Chondrocyte (in vitro differentiated cells): ENCODE measurements at regions not wholly inside any gene's neighbourhood (a gene's known extent, or its start where the extent isn't known, plus 50 kb on each side); places are given as distances from the start of the nearest gene placed in this dataset.
"Not testable (repeated sequence)": the region's sequence is repeated elsewhere in the genome, so short reads cannot be mapped to it uniquely, and the experiment has no call there.

Experiments used
- DNase-seq: peaks from one replicate; pipeline ENCODE4 v3.0.0; 2021; ENCODE audit warnings: mixed read lengths, low spot score
- H3K27ac Mint-ChIP-seq: one replicate; pipeline ENCODE4 v1.8.0; 2021; ENCODE audit warnings: mild to moderate bottlenecking, moderate library complexity, mixed read lengths; ENCODE audit not compliant: unreplicated experiment
- H3K27me3 Mint-ChIP-seq: 2 replicates; pipeline ENCODE4 v1.8.0; 2021; ENCODE audit warnings: low read depth, mixed read lengths
- H3K36me3 Mint-ChIP-seq: 2 replicates; pipeline ENCODE4 v1.8.0; 2021; ENCODE audit warnings: low read depth, mixed read lengths
- H3K4me1 Mint-ChIP-seq: 2 replicates; pipeline ENCODE4 v1.8.0; 2021; ENCODE audit warnings: low read depth, mild to moderate bottlenecking, mixed read lengths
- H3K4me3 Mint-ChIP-seq: one replicate; pipeline ENCODE4 v1.8.0; 2021; ENCODE audit warnings: mild to moderate bottlenecking, moderate library complexity, mixed read lengths; ENCODE audit not compliant: unreplicated experiment
- H3K9me3 Mint-ChIP-seq: 2 replicates; pipeline ENCODE4 v1.8.0; 2021; ENCODE audit warnings: low read depth, mixed read lengths
- TF ChIP-seq, protein P1 (sequence below): fragments of 200-600 bp; sonication (generic); IDR thresholded peaks from 2 replicates; pipeline ENCODE4 v1.5.0; 2021; ENCODE audit warnings: antibody characterized with exemption, mild to moderate bottlenecking, moderate library complexity

DNA sequence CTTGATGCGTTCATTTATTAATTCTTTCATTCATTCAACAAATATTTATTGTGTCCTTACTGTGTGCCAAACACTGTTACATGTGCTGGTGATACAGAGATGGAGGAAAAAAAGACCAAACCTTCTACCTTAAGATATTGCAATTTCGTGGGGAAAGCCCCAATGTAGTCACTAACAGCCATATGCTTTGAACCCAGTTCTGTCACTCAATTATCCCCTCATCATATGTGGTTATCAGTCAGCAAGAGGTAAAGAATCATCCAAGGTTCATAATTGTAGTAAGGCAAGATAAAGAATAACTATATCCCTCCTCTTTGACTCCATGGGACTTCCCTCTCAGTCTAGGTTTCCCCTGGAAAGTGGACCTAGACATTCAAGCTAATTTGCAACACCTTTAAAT is 1185.6 kb upstream of the CELF4 start:
- Mint-ChIP-seq H3K27ac (no peak overlapping the region), H3K4me1 (no peaks in the 10 kb centered on the region), H3K36me3 (no peaks in the 10 kb centered on the region), H3K4me3 (no peak overlapping the region), H3K27me3 (peaks cover 1% of the 10 kb centered on the region), H3K9me3 (no peaks in the 10 kb centered on the region)
- no peak for DNase-seq
- TF ChIP-seq, protein P1, sequence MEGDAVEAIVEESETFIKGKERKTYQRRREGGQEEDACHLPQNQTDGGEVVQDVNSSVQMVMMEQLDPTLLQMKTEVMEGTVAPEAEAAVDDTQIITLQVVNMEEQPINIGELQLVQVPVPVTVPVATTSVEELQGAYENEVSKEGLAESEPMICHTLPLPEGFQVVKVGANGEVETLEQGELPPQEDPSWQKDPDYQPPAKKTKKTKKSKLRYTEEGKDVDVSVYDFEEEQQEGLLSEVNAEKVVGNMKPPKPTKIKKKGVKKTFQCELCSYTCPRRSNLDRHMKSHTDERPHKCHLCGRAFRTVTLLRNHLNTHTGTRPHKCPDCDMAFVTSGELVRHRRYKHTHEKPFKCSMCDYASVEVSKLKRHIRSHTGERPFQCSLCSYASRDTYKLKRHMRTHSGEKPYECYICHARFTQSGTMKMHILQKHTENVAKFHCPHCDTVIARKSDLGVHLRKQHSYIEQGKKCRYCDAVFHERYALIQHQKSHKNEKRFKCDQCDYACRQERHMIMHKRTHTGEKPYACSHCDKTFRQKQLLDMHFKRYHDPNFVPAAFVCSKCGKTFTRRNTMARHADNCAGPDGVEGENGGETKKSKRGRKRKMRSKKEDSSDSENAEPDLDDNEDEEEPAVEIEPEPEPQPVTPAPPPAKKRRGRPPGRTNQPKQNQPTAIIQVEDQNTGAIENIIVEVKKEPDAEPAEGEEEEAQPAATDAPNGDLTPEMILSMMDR = no peak

DNA sequence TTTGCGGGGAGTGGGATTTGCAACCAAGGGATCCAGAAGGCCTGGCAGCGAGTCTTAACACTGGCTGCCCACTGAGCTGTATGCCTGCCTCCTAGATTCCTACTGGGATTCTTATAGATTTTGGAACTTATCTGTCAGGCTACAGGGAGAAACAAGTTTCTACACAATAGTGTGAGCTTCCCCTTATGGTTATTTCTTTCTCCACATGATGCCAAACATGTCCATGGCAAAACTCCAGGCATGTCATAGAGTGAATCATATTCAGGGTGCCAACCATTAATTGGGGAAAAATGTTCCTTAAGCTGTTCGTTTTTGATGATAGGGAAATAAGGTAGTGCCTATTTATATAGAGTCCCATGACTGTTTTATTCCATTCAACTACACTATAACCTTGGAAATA is 1185.2 kb upstream of the CELF4 start:
- Mint-ChIP-seq H3K4me3 (no peak overlapping the region), H3K36me3 (no peaks in the 10 kb centered on the region), H3K27ac (no peak overlapping the region), H3K27me3 (peaks cover 1% of the 10 kb centered on the region), H3K9me3 (no peaks in the 10 kb centered on the region), H3K4me1 (no peaks in the 10 kb centered on the region)
- TF ChIP-seq, protein P1 = no peak
- DNase-seq = no peak

DNA sequence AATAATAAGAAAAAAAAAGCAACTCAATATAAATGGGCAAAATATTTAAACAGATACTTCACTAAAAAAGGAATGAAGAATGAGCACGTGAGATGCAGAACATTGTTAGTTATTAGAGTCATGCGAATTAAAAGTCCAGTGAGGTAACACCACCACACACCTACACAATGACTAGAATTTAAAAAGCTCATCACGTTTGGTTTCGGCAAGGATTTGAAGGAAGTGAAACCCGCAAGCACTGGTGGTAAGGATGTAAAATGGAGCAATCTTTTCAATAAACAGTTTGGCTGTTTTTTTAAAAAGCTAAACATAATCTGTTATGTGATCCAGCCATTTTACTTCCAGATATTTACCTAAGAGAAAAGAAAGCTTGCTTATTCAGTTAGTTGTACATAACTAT is 1181.6 kb upstream of the CELF4 start:
- Mint-ChIP-seq H3K27ac (no peak overlapping the region), H3K27me3 (no peaks in the 10 kb centered on the region), H3K36me3 (no peaks in the 10 kb centered on the region), H3K4me3 (no peak overlapping the region), H3K9me3 (peaks cover 10% of the 10 kb centered on the region), H3K4me1 (no peaks in the 10 kb centered on the region)
- TF ChIP-seq, protein P1 = no peak
- DNase-seq = no peak

DNA sequence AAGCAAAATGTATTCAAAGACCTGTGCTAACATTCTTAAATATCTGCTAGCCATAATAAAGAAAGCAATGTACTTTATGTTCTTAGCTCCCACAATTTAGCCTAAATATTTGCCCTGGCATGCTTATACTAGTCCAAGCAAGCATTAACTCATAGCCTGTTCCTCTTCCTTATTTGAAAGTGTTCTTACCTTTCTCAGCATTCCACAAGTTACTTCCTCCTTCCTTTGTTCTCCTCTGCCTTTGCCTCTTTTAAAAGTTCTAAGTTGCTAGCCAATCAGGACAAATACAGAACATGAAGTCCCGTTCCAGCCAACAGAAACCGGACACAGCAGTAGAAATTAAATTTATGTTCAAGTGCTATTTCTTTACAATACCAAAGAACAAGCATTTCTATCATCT is 1154.6 kb upstream of the CELF4 start:
- not testable (repeated sequence) for H3K4me3 Mint-ChIP-seq, H3K27me3 Mint-ChIP-seq, H3K27ac Mint-ChIP-seq, H3K36me3 Mint-ChIP-seq, DNase-seq, H3K4me1 Mint-ChIP-seq
- peaks cover 14% of the 10 kb centered on the region for H3K9me3 Mint-ChIP-seq

DNA sequence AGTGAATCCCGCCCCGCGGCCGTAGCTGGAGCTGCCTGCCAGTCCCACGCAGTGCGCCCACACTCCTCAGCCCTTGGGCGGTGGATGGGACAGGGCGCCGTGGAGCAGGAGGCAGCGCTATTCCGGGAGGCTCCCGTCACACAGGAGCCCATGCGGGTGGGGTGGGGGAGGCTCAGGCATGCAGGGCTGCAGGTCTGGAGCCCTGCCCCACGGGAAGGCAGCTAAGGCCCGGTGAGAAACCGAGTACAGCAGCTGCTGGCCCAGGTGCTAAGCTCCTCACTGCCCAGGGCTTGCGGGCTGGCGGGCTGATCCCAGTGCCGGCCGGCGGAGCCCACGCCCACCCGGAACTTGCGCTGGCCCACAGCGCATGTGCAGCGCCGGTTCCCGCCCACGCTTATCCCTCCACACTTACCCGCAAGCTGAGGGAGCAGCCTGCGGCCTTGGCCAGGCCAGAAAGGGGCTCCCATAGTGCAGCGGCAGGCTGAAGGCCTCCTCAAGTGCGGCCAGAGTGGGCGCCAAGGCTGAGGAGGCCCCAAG is 1152.8 kb upstream of the CELF4 start:
- no peak overlapping the region for H3K27ac Mint-ChIP-seq
- H3K4me3 Mint-ChIP-seq = no peak overlapping the region
- H3K36me3 Mint-ChIP-seq = no peaks in the 10 kb centered on the region
- TF ChIP-seq, protein P1 = no peak
- peak; percentile 92 for DNase-seq
- peaks cover 17% of the 10 kb centered on the region for H3K9me3 Mint-ChIP-seq
- H3K4me1 Mint-ChIP-seq = no peaks in the 10 kb centered on the region
- H3K27me3 Mint-ChIP-seq = no peaks in the 10 kb centered on the region

DNA sequence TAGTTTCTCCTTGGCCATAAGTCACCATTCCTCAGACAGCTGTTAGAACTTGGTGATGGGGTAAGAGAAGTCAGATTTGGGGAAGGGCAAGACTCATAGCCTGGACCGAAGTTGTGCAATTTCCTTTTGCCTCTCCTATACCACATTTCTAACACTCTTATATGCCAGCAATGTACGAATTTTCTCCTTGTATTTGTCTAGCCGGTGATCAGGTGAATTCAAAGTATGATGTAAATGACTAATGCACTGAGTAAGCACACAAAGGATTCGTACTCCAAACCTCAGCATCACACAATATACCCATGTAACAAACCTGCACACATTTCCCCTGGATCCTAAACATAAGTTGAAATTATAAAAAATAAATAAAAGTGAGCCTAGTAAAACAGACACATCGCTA is 1143.5 kb upstream of the CELF4 start:
- Mint-ChIP-seq H3K36me3 (no peaks in the 10 kb centered on the region), H3K27me3 (peaks cover 2% of the 10 kb centered on the region), H3K4me1 (no peaks in the 10 kb centered on the region), H3K27ac (no peak overlapping the region), H3K4me3 (no peak overlapping the region), H3K9me3 (peaks cover 3% of the 10 kb centered on the region)
- DNase-seq = no peak
- TF ChIP-seq, protein P1 = no peak
